ENCODE measurements at regions not wholly inside any gene's neighbourhood (a gene's known extent, or its start where the extent isn't known, plus 50 kb on each side); places are given as distances from the start of the nearest gene placed in this dataset.

- no peak for ATAC-seq (ENCODE audit: low FRiP score)
- no peak for TF ChIP-seq CTCF (IDR thresholded peaks at IDR 0.05)
- DNase-seq (ENCODE audit: low spot score), result no peak
Observed at GRCh38 chr1:221823149-221823548, 81.3 kb upstream of the DUSP10 start.

DNA sequence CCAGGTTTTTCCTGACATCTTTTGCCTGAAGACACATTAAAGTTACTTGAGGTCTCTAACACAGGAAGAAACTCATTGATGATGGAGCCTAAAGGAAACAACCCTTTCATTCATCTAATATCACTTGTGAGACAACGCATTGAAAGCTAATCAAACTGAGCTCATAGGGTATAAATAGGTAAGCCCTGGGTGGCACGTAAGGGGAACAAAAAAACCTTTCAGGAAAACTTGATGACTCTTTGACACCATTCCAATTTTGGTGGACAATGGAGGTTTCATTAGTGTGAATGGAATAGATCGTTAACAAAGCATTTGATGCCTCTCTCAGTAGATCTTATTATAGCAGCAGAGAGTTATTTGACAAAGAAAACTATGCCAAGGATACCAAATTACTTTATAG is 80.7 kb upstream of the DUSP10 start:
- ATAC-seq (ENCODE audit: low FRiP score) (no peak), DNase-seq (ENCODE audit: low spot score) (no peak)
- TF ChIP-seq CTCF (IDR thresholded peaks at IDR 0.05), result no peak

DNA sequence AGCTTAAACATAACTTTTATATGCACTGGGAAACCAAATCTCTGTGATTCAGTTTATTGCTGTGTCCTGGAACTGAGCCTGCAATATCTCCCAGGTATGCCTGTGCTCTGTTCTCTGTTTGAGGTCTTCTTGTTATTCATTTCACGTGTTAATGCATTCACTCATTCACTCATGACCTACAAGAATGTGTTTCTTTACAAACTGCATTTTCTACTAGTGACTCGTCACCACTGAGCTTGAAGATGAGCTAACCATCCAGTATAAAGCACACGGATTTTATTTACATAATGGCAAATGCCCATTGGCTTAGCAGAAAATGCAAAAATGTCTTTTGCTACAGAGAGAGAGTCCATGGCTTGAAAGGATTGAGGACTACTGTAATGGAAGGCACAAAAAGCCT is 75.0 kb upstream of the DUSP10 start:
- TF ChIP-seq CTCF (IDR thresholded peaks at IDR 0.05), result no peak
- DNase-seq (ENCODE audit: low spot score), result no peak
- no peak for ATAC-seq (ENCODE audit: low FRiP score)

DNA sequence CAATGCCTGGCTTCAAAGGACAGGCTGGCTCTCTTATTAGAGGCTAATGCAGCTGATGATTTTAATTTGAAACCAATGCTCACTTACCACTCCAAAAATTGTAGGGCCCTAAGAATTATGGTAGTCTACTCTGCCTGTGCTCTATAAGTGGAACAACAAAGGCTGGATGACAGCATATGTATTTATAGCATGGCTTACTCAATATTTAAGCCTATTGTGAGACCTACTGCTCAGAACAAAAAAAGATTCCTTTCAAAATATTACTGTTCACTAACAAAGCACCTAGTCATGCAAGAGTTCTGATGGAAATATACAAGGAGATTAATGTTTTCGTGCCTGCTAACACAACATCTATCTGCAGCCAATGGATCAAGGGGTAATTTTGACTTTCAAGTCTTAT is 73.8 kb upstream of the DUSP10 start:
- no peak for DNase-seq (ENCODE audit: low spot score)
- ATAC-seq (ENCODE audit: low FRiP score), result no peak
- no peak for TF ChIP-seq CTCF (IDR thresholded peaks at IDR 0.05)

DNA sequence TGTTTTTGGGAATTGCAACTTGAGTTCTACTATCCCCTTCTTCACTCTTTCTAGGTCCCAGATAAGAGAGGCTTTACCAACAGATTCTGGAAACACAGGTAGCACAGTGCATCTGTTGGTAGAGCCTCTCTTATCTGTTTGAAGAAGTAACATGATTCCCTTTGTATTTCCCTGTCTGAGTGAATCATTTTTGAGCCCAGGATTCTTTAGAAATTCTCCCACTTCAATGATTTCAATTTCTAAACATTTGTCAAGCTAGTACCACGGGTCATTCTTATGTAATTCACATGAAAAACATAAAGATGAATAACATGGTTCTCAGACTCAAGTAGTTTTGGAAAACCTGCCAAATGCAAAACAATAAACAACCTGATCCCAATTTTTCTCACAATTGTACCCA is 72.0 kb upstream of the DUSP10 start:
- ATAC-seq (ENCODE audit: low FRiP score), result no peak
- no peak for DNase-seq (ENCODE audit: low spot score)
- TF ChIP-seq CTCF (IDR thresholded peaks at IDR 0.05), result no peak

GRCh38 chr1:221812905-221813597 is 71.2 kb upstream of the DUSP10 start:
- no peak for DNase-seq (ENCODE audit: low spot score)
- TF ChIP-seq CTCF (IDR thresholded peaks at IDR 0.05), result no peak
- no peak for ATAC-seq (ENCODE audit: low FRiP score)

GRCh38 chr1:221812088-221812752 is 70.3 kb upstream of the DUSP10 start:
- TF ChIP-seq CTCF (IDR thresholded peaks at IDR 0.05), result no peak
- DNase-seq (ENCODE audit: low spot score) (no peak), ATAC-seq (ENCODE audit: low FRiP score) (no peak)

Measured in omental fat pad (tissue), 3 donors.